KMS-11 (cell line): ENCODE measurements at regions not wholly inside any gene's neighbourhood (a gene's known extent, or its start where the extent isn't known, plus 50 kb on each side); places are given as distances from the start of the nearest gene placed in this dataset.
A peak's percentile ranks its signal among the peaks of the same experiment; 100 is the strongest.

Source experiments
- H2AFZ ChIP-seq: fragments of 200-600 bp; sonication (generic); 2 replicates; pipeline ENCODE4 v1.6.1; 2016; ENCODE audit warnings: antibody characterized with exemption, mixed run types, low read depth
- H3K27ac ChIP-seq: fragments of 200-600 bp; sonication (generic); 2 replicates; pipeline ENCODE4 v1.6.1; 2016; ENCODE audit warnings: mild to moderate bottlenecking, mixed run types
- H3K27me3 ChIP-seq: fragments of 200-600 bp; sonication (generic); 2 replicates; pipeline ENCODE4 v1.6.1; 2017; ENCODE audit warnings: mild to moderate bottlenecking, low read depth, mixed run types, moderate library complexity; ENCODE audit not compliant: insufficient read depth
- H3K36me3 ChIP-seq: fragments of 200-600 bp; sonication (generic); 2 replicates; pipeline ENCODE4 v1.6.1; 2017; ENCODE audit warnings: mild to moderate bottlenecking, mixed run types; ENCODE audit not compliant: insufficient read depth
- H3K4me1 ChIP-seq: fragments of 200-600 bp; sonication (generic); 2 replicates; pipeline ENCODE4 v1.6.1; 2016; ENCODE audit warnings: mild to moderate bottlenecking, low read depth, mixed run types; ENCODE audit not compliant: poor library complexity, severe bottlenecking
- H3K4me2 ChIP-seq: fragments of 200-600 bp; sonication (generic); 2 replicates; pipeline ENCODE4 v1.7.0; 2016; ENCODE audit warnings: mild to moderate bottlenecking, mixed run types
- H3K4me3 ChIP-seq: fragments of 200-600 bp; sonication (generic); IDR thresholded peaks from 2 replicates; pipeline ENCODE4 v1.6.1; 2017; ENCODE audit warnings: low read depth, low read length, mixed read lengths; ENCODE audit not compliant: insufficient read depth
- H3K79me2 ChIP-seq: fragments of 200-600 bp; sonication (generic); 2 replicates; pipeline ENCODE4 v1.6.1; 2016; ENCODE audit warnings: low read depth, mixed run types; ENCODE audit not compliant: insufficient read depth
- H3K9ac ChIP-seq: fragments of 200-600 bp; sonication (generic); 2 replicates; pipeline ENCODE4 v1.6.1; 2016; ENCODE audit warnings: mild to moderate bottlenecking, mixed run types
- H4K20me1 ChIP-seq: fragments of 200-600 bp; sonication (generic); 2 replicates; pipeline ENCODE4 v1.6.1; 2016; ENCODE audit warnings: mild to moderate bottlenecking, mixed run types; ENCODE audit not compliant: insufficient read depth
- TF ChIP-seq, protein P1 (sequence below): fragments of 200-600 bp; sonication (generic); conservative IDR thresholded peaks from 2 replicates; pipeline ENCODE4 v1.6.1; 2017; ENCODE audit warnings: low read depth, mild to moderate bottlenecking, antibody characterized with exemption, low read length, moderate library complexity, mixed read lengths

DNA sequence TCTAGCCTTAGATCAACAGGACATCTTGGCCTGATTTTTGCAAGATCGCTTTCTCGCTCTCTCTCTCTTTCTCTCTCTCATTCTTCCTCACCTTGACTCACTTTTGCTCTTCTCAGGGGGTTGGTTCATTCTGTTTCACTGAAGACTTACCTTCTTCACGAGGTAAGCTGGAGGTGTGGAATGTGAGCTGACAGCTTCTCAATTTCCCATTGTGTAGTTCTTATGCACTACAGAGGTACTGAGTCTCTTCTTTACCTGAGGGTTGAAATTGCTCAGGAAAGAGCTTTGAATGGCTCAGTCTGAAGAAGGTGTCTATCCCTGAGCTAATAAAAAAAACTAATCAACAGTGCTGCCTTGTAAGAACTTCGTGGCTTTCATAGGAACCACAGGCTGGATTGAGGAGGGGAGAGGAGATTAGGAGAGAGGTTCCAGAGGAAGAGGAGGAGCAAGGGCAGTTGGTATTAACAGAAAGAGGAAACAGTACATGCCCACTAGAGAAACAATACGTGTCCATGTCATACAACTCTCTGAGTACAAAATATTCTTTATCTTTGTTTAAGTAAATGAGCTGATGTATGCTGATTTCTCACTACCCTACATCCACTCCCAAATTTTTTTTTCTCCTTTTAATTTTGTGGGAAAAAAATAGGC, 192.2 kb downstream of the TMEM167A start:
- Histone ChIP-seq H3K9ac (no peak overlapping the region), H3K79me2 (no peaks in the 10 kb centered on the region), H3K27ac (no peak overlapping the region), H3K4me2 (no peak overlapping the region), H3K4me3 (no peak overlapping the region), H3K27me3 (no peaks in the 10 kb centered on the region), H3K36me3 (no peaks in the 10 kb centered on the region), H4K20me1 (no peaks in the 10 kb centered on the region), H3K4me1 (peaks cover 28% of the 10 kb centered on the region), H2AFZ (no peak overlapping the region)
- TF ChIP-seq, protein P1, sequence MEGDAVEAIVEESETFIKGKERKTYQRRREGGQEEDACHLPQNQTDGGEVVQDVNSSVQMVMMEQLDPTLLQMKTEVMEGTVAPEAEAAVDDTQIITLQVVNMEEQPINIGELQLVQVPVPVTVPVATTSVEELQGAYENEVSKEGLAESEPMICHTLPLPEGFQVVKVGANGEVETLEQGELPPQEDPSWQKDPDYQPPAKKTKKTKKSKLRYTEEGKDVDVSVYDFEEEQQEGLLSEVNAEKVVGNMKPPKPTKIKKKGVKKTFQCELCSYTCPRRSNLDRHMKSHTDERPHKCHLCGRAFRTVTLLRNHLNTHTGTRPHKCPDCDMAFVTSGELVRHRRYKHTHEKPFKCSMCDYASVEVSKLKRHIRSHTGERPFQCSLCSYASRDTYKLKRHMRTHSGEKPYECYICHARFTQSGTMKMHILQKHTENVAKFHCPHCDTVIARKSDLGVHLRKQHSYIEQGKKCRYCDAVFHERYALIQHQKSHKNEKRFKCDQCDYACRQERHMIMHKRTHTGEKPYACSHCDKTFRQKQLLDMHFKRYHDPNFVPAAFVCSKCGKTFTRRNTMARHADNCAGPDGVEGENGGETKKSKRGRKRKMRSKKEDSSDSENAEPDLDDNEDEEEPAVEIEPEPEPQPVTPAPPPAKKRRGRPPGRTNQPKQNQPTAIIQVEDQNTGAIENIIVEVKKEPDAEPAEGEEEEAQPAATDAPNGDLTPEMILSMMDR, result no peak

DNA sequence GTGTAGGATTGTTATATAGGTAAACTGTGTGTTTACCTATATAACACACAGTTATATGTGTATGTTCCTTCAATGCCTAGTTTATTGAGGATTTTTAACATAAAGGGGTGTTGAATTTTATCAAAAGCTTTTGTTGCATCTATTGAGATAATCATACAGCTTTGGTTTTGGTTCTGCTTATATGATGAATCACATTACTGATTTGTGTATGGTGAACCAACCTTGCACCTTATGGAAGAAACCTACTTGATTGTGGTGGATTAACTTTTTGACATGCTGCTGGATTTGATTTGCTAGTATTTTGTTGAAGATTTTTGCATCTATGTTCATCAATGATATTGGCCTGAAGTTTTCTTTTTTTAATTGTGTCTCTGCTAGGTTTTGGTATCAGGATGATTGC, 194.9 kb downstream of the TMEM167A start:
- Histone ChIP-seq H3K27me3 (no peaks in the 10 kb centered on the region), H2AFZ (peak overlapping the region; percentile 11; the same call in 1 of the 2 replicates), H3K4me3 (no peak overlapping the region), H3K4me2 (peak overlapping the region; percentile 47; the same call in 1 of the 2 replicates), H3K79me2 (no peaks in the 10 kb centered on the region), H3K36me3 (no peaks in the 10 kb centered on the region), H4K20me1 (no peaks in the 10 kb centered on the region), H3K9ac (no peak overlapping the region), H3K27ac (no peak overlapping the region), H3K4me1 (peaks cover 28% of the 10 kb centered on the region)
- TF ChIP-seq, protein P1, result no peak

DNA sequence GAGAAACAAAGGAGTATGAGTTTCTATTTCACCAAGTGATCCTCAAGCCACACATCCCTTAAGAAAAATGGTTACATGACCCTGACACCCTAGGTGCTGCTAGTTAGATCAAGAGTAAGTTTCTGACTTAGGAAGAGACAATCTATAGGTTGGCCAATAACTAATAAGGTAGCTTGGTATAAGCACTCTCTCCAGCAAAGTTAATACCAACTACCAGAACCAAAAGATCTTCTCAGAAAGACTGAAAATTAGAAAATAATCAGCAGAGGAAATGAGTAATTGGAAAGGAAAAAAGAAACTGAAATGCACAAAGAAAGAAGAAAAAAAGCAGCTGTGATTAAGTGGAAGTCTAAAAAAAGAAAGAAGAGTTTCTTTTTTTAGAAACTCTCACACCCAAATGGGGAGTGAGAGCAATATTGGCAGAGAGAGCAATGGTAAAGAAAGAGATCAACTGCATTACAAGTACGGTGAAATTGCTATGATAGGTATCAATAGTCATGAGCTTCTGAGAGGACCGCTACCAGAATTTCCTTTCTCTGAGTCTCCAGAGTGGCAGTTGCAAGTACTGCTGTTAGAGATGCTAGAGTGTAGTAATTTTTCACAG, 195.5 kb downstream of the TMEM167A start:
- no peak overlapping the region for H3K4me3 ChIP-seq
- no peaks in the 10 kb centered on the region for H3K36me3 ChIP-seq
- H3K27ac ChIP-seq, result peak overlapping the region; percentile 7; the same call in 1 of the 2 replicates
- peak overlapping the region; percentile 11; the same call in 1 of the 2 replicates for H2AFZ ChIP-seq
- TF ChIP-seq, protein P1, result no peak
- no peaks in the 10 kb centered on the region for H4K20me1 ChIP-seq
- no peak overlapping the region for H3K9ac ChIP-seq
- H3K27me3 ChIP-seq, result no peaks in the 10 kb centered on the region
- H3K4me2 ChIP-seq, result peak overlapping the region; percentile 47
- peaks cover 28% of the 10 kb centered on the region for H3K4me1 ChIP-seq
- no peaks in the 10 kb centered on the region for H3K79me2 ChIP-seq

DNA sequence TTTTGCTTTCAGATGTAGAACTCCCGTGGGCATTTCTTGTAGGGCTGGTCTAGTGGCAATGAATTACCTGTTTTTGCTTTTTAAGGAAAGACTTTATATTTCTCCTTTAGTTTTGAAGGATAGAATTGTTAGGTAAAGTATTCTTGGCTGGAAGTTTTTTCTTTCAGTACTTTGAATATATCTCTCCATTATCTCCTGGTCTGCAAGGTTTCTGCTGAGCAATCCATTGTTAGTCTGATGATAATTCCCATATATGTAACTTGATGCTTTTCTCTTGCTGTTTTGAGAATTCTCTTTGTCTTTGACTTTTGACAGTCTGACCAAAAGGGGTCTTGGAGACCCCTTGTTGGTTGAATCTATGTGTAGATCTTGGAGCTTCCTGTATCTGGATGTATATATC, 198.1 kb downstream of the TMEM167A start:
- Histone ChIP-seq H3K4me1 (peaks cover 19% of the 10 kb centered on the region), H3K36me3 (no peaks in the 10 kb centered on the region), H2AFZ (no peak overlapping the region), H3K27ac (no peak overlapping the region), H3K27me3 (no peaks in the 10 kb centered on the region), H3K4me3 (no peak overlapping the region), H3K9ac (no peak overlapping the region), H3K4me2 (no peak overlapping the region), H3K79me2 (no peaks in the 10 kb centered on the region), H4K20me1 (no peaks in the 10 kb centered on the region)
- TF ChIP-seq, protein P1, result no peak
